H1 (cell line): ENCODE measurements at regions not wholly inside any gene's neighbourhood (a gene's known extent, or its start where the extent isn't known, plus 50 kb on each side); places are given as distances from the start of the nearest gene placed in this dataset.

Experiments used
- CTCF ChIA-PET: fragments of 300-600 bp; sonication (Branson Sonifier 250); formaldehyde crosslinking; loops from one replicate; lab custom pipeline; 2021; ENCODE audit not compliant: partially characterized antibody; lab: Charles Lee
- POLR2A ChIA-PET: fragments of 300-600 bp; sonication (Branson Sonifier 250); formaldehyde crosslinking; loops from one replicate; lab custom pipeline; 2021; ENCODE audit warnings: inconsistent platforms; ENCODE audit not compliant: partially characterized antibody; lab: Charles Lee
- DNase-seq, 2 experiments: peaks; one replicate each; pipeline versions ENCODE4 v3.0.0 to v3.0.0-alpha.2; 2010 to 2022; ENCODE audit warnings: low spot score in 2 of 2, low read depth in 1 of 2, mixed read lengths in 1 of 2
- FAIRE-seq: peaks from 2 replicates; lab custom pipeline; 2011; peaks lifted over from hg19 to GRCh38; lab: Jason Lieb, UNC
- H2AFZ ChIP-seq: 2 replicates; pipeline ENCODE4 v1.8.1; 2012; ENCODE audit warnings: low read length, inconsistent platforms
- H2AK5ac ChIP-seq: 2 replicates; pipeline ENCODE4 v1.6.1; 2013; ENCODE audit warnings: low read depth, low read length
- H2BK120ac ChIP-seq: replicated peaks from 2 replicates; pipeline ENCODE3; 2013; ENCODE audit warnings: low read depth, low read length, inconsistent platforms
- H2BK12ac ChIP-seq: 2 replicates; pipeline ENCODE4 v1.6.1; 2013; ENCODE audit warnings: low read depth, low read length
- H2BK15ac ChIP-seq: 2 replicates; pipeline ENCODE4 v1.6.1; 2013; ENCODE audit warnings: low read length
- H2BK20ac ChIP-seq: 2 replicates; pipeline ENCODE4 v1.6.1; 2013; ENCODE audit warnings: low read length
- H2BK5ac ChIP-seq: 2 replicates; pipeline ENCODE4 v1.6.1; 2013; ENCODE audit warnings: low read depth, low read length
- H3K14ac ChIP-seq: 2 replicates; pipeline ENCODE4 v1.6.1; 2013; ENCODE audit warnings: inconsistent platforms; ENCODE audit not compliant: insufficient read length
- H3K18ac ChIP-seq: 2 replicates; pipeline ENCODE4 v1.6.1; 2013; ENCODE audit warnings: low read length; ENCODE audit errors: extremely low read depth
- H3K23ac ChIP-seq: 2 replicates; pipeline ENCODE4 v1.6.1; 2013; ENCODE audit warnings: inconsistent platforms; ENCODE audit not compliant: insufficient read length
- H3K23me2 ChIP-seq: 2 replicates; pipeline ENCODE4 v1.6.1; 2013; ENCODE audit warnings: low read depth, low read length
- H3K27ac ChIP-seq: 2 replicates; pipeline ENCODE4 v1.6.1; 2011; ENCODE audit warnings: low read depth, low read length, inconsistent platforms
- H3K27me3 ChIP-seq, 4 experiments: replicated peaks in 1 of 4; 1 replicate in 1 of 4; 2 replicates in 3 of 4; pipeline versions ENCODE4 v1.6.1 to v1.8.1; 2011 to 2013; ENCODE audit warnings: low read length in 3 of 4, mild to moderate bottlenecking in 3 of 4, inconsistent platforms in 2 of 4, mixed read lengths in 2 of 4, moderate library complexity in 1 of 4; ENCODE audit not compliant: control insufficient read depth in 3 of 4, insufficient read depth in 3 of 4; ENCODE audit errors: extremely low read depth in 1 of 4
- H3K36me3 ChIP-seq, 4 experiments: 2 replicates each; pipeline versions ENCODE4 v1.6.1 to v1.8.1; 2011 to 2013; ENCODE audit warnings: mild to moderate bottlenecking in 4 of 4, low read length in 3 of 4, moderate library complexity in 2 of 4, control low read depth in 1 of 4, inconsistent platforms in 1 of 4; ENCODE audit not compliant: insufficient read depth in 4 of 4, control insufficient read depth in 2 of 4
- H3K4ac ChIP-seq: replicated peaks from 2 replicates; pipeline ENCODE3; 2013; ENCODE audit warnings: low read length, low read depth, mixed read lengths, inconsistent platforms; ENCODE audit not compliant: insufficient read length
- H3K4me1 ChIP-seq, 4 experiments: replicated peaks in 1 of 4; 1 replicate in 1 of 4; 2 replicates in 3 of 4; pipeline versions ENCODE4 v1.6.1 to v1.8.1; 2011 to 2013; ENCODE audit warnings: low read length in 3 of 4, inconsistent platforms in 2 of 4, mixed read lengths in 1 of 4; ENCODE audit not compliant: insufficient read depth in 4 of 4, control insufficient read depth in 3 of 4
- H3K4me2 ChIP-seq, 2 experiments: 2 replicates each; pipeline versions ENCODE4 v1.6.1 to v1.8.1; 2011 to 2013; ENCODE audit warnings: low read depth in 2 of 2, low read length in 2 of 2, control low read depth in 1 of 2, inconsistent platforms in 1 of 2, mild to moderate bottlenecking in 1 of 2; ENCODE audit not compliant: insufficient read depth in 1 of 2
- H3K4me3 ChIP-seq, 4 experiments: fragments of 200-600, 300-600 bp in 1 of 4; sonication (generic), shearing (Covaris generic), sonication (Bioruptor Twin) in 1 of 4; 2 replicates each; pipeline versions ENCODE4 v1.5.1 to v1.8.1; 2011 to 2016; ENCODE audit warnings: low read length in 4 of 4, low read depth in 3 of 4, control low read depth in 2 of 4, inconsistent platforms in 2 of 4, mild to moderate bottlenecking in 2 of 4, mixed read lengths in 1 of 4, moderate library complexity in 1 of 4; ENCODE audit not compliant: insufficient read depth in 2 of 4; ENCODE audit errors: extremely low read depth in 1 of 4
- H3K56ac ChIP-seq: replicated peaks from 2 replicates; pipeline ENCODE3; 2013; ENCODE audit warnings: low read depth, mild to moderate bottlenecking, mixed read lengths, low read length, inconsistent platforms; ENCODE audit not compliant: insufficient read length
- H3K79me1 ChIP-seq: 2 replicates; pipeline ENCODE4 v1.6.1; 2013; ENCODE audit warnings: low read depth, low read length, control low read depth
- H3K79me2 ChIP-seq, 2 experiments: 2 replicates each; pipeline versions ENCODE4 v1.6.1 to v1.8.1; 2012 to 2013; ENCODE audit warnings: low read length in 2 of 2, mild to moderate bottlenecking in 2 of 2, inconsistent platforms in 1 of 2; ENCODE audit not compliant: insufficient read depth in 2 of 2, control insufficient read depth in 1 of 2
- H3K9ac ChIP-seq, 4 experiments: replicated peaks in 1 of 4; 1 replicate in 1 of 4; 2 replicates in 3 of 4; pipeline versions ENCODE4 v1.6.1 to v1.8.1; 2011 to 2013; ENCODE audit warnings: low read depth in 3 of 4, low read length in 3 of 4, control low read depth in 2 of 4, mild to moderate bottlenecking in 2 of 4, moderate library complexity in 2 of 4, inconsistent platforms in 1 of 4; ENCODE audit errors: extremely low read depth in 1 of 4
- H3K9me3 ChIP-seq, 2 experiments: 2 replicates each; pipeline versions ENCODE4 v1.6.1 to v1.8.1; 2012 to 2013; ENCODE audit warnings: mild to moderate bottlenecking in 2 of 2, moderate library complexity in 2 of 2, control low read depth in 1 of 2, inconsistent platforms in 1 of 2, low read depth in 1 of 2, low read length in 1 of 2, mixed read lengths in 1 of 2; ENCODE audit not compliant: insufficient read depth in 2 of 2
- H4K20me1 ChIP-seq, 2 experiments: replicated peaks in 1 of 2; 2 replicates each; pipeline versions ENCODE3 to v1.8.1; 2011 to 2013; ENCODE audit warnings: inconsistent platforms in 2 of 2, low read length in 2 of 2, mild to moderate bottlenecking in 1 of 2; ENCODE audit not compliant: insufficient read depth in 2 of 2, control insufficient read depth in 1 of 2
- H4K5ac ChIP-seq: 2 replicates; pipeline ENCODE4 v1.6.1; 2013; ENCODE audit warnings: low read length, low read depth, mixed read lengths, inconsistent platforms; ENCODE audit not compliant: insufficient read length
- H4K8ac ChIP-seq: 2 replicates; pipeline ENCODE4 v1.8.0; 2013; ENCODE audit warnings: mild to moderate bottlenecking, moderate library complexity, low read length, inconsistent platforms; ENCODE audit not compliant: insufficient read depth; ENCODE audit errors: extremely low read depth
- H4K91ac ChIP-seq: replicated peaks from 2 replicates; pipeline ENCODE3; 2013; ENCODE audit warnings: low read length, mixed read lengths, inconsistent platforms; ENCODE audit not compliant: insufficient read length
- BACH1 ChIP-seq: IDR thresholded peaks from 2 replicates; pipeline ENCODE4 v1.6.1; 2012; ENCODE audit warnings: low read length, improper control_type of control experiment
- CREB1 ChIP-seq: IDR thresholded peaks from 2 replicates; pipeline ENCODE4 v1.6.1; 2012; ENCODE audit warnings: inconsistent platforms
- EZH2 ChIP-seq: fragments of 200-600 bp; sonication (generic); IDR thresholded peaks from 2 replicates; pipeline ENCODE4 v1.7.1; 2012; ENCODE audit warnings: low read depth, mild to moderate bottlenecking, moderate library complexity, low read length, inconsistent platforms; ENCODE audit not compliant: severe bottlenecking
- FOSL1 ChIP-seq: IDR thresholded peaks from 2 replicates; pipeline ENCODE4 v1.6.1; 2011; ENCODE audit warnings: mild to moderate bottlenecking, low read depth, low read length, moderate library complexity; ENCODE audit not compliant: insufficient read depth
- HDAC6 ChIP-seq: IDR thresholded peaks from one replicate; pipeline ENCODE4 v1.7.1; 2012; ENCODE audit warnings: low read depth, mild to moderate bottlenecking, inconsistent platforms, low read length, moderate library complexity
- KDM5A ChIP-seq: fragments of 200-600 bp; IDR thresholded peaks from 2 replicates; pipeline ENCODE4 v1.7.1; 2012; ENCODE audit warnings: mild to moderate bottlenecking, low read length, inconsistent platforms, mixed read lengths
- MAFK ChIP-seq: IDR thresholded peaks from 2 replicates; pipeline ENCODE4 v1.6.1; 2012; ENCODE audit warnings: low read depth, mild to moderate bottlenecking, improper control_type of control experiment, low read length
- POLR2A ChIP-seq, 2 experiments: IDR thresholded peaks; 1 replicate in 1 of 2; 2 replicates in 1 of 2; pipeline ENCODE4 v1.6.1; 2011; ENCODE audit warnings: low read depth in 2 of 2, low read length in 2 of 2, mild to moderate bottlenecking in 2 of 2; ENCODE audit errors: control extremely low read depth in 1 of 2
- RXRA ChIP-seq: IDR thresholded peaks from 2 replicates; pipeline ENCODE4 v1.6.1; 2011; ENCODE audit warnings: low read depth, mild to moderate bottlenecking, low read length, moderate library complexity; ENCODE audit not compliant: insufficient read depth
- SIRT6 ChIP-seq: IDR thresholded peaks from one replicate; pipeline ENCODE4 v1.7.1; 2012; ENCODE audit warnings: low read length, inconsistent platforms
- SRF ChIP-seq: IDR thresholded peaks from 2 replicates; pipeline ENCODE4 v1.6.1; 2011; ENCODE audit warnings: mild to moderate bottlenecking, low read depth, low read length, moderate library complexity
- TAF1 ChIP-seq: IDR thresholded peaks from 2 replicates; pipeline ENCODE4 v1.6.1; 2011; ENCODE audit warnings: mild to moderate bottlenecking, low read depth, low read length
- TCF12 ChIP-seq: IDR thresholded peaks from 2 replicates; pipeline ENCODE4 v1.6.1; 2011; ENCODE audit warnings: low read depth, mild to moderate bottlenecking, low read length
- TEAD4 ChIP-seq: IDR thresholded peaks from 2 replicates; pipeline ENCODE4 v1.6.1; 2012; ENCODE audit warnings: low read depth, low read length, inconsistent platforms, mixed read lengths
- WGBS, 2 experiments: shearing (Covaris generic) in 1 of 2; methylation state at CpG; one replicate each; pipeline versions ENCODE4 v1.1.6 to v1.1.7; 2013 to 2015; ENCODE audit warnings: low lambda C conversion rate in 2 of 2, mixed read lengths in 2 of 2, inconsistent platforms in 1 of 2, low coverage in 1 of 2, missing lambda C conversion rate in 1 of 2; ENCODE audit not compliant: insufficient replicate concordance in 2 of 2, insufficient coverage in 1 of 2, insufficient read length in 1 of 2; ENCODE audit errors: extremely low coverage in 1 of 2, missing lambda C conversion rate in 1 of 2; 5-methylcytosine and 5-hydroxymethylcytosine counted together

GRCh38 chr13:27730191-27730590 lies 62.1 kb upstream of the GSX1 start:
- WGBS, 2 experiments: 89% methylated on average over 6 of the region's 6 CpGs; no CpG with 5 or more reads in 1 of the 2 experiments
- no peak for TF ChIP-seq FOSL1
- no peak for TF ChIP-seq TCF12
- no peak for TF ChIP-seq SIRT6
- TF ChIP-seq RXRA: no peak
- no peak for TF ChIP-seq TEAD4
- TF ChIP-seq EZH2: no peak
- TF ChIP-seq KDM5A: no peak
- no peak for TF ChIP-seq TAF1
- TF ChIP-seq SRF: no peak
- TF ChIP-seq CREB1: no peak
- no peak for TF ChIP-seq HDAC6
- TF ChIP-seq BACH1: no peak
- TF ChIP-seq MAFK: no peak
- TF ChIP-seq POLR2A (IDR thresholded peaks at IDR 0.05; ENCODE audit: control extremely low read depth in 1 of 2, low read depth in 2 of 2, low read length in 2 of 2): no peak
- CTCF ChIA-PET: interaction anchor here (0.8 to 9.1 kb wide), 4 partner anchors 40 to 100 kb away, joined by 3 to 64 read pairs (median 4); no protein-coding TSS in a partner anchor

More at GRCh38 chr13:27730191-27730590, 62.1 kb upstream of the GSX1 start:
- Histone ChIP-seq H2BK5ac (no peak overlapping the region), H3K23ac (no peak overlapping the region), H4K8ac (no peak overlapping the region), H4K91ac (no peak overlapping the region), H2BK15ac (no peak overlapping the region), H3K18ac (no peak overlapping the region), H3K36me3 (no peaks in the 10 kb centered on the region), H3K23me2 (no peaks in the 10 kb centered on the region), H3K79me1 (no peaks in the 10 kb centered on the region), H3K4me3 (no peak overlapping the region), H3K4me1 (no peaks in the 10 kb centered on the region), H3K27ac (no peak overlapping the region), H3K4ac (no peak overlapping the region), H3K14ac (no peak overlapping the region), H2BK120ac (no peak overlapping the region), H2AK5ac (no peak overlapping the region), H2BK20ac (no peak overlapping the region), H4K5ac (no peak overlapping the region), H2AFZ (no peak overlapping the region), H3K79me2 (no peaks in the 10 kb centered on the region), H2BK12ac (no peak overlapping the region), H4K20me1 (no peaks in the 10 kb centered on the region), H3K9me3 (no peaks in the 10 kb centered on the region), H3K56ac (no peak overlapping the region), H3K9ac (no peak overlapping the region), H3K4me2 (no peak overlapping the region), H3K27me3 (no peaks in the 10 kb centered on the region)
- FAIRE-seq (no peak), DNase-seq (no peak)
- POLR2A ChIA-PET: interaction anchor here (1.1 kb wide), 1 partner anchor 15 kb away, joined by 3 read pairs; no protein-coding TSS in a partner anchor
